PC-9 (cell line): ENCODE measurements at regions not wholly inside any gene's neighbourhood (a gene's known extent, or its start where the extent isn't known, plus 50 kb on each side); places are given as distances from the start of the nearest gene placed in this dataset.

Experiments used
- BruUV-seq: library from RNA; stranded (reverse); fragments of 400-500 nt; replicated peaks from 2 replicates; lab custom pipeline; 2021; lab: Mats Ljungman, UMichigan
- CTCF ChIA-PET: fragments of 300-600 bp; sonication (Branson Sonifier 250); formaldehyde crosslinking; loops from one replicate; lab custom pipeline; 2022; ENCODE audit warnings: antibody characterized with exemption; lab: Charles Lee
- POLR2A ChIA-PET: fragments of 300-600 bp; sonication (Branson Sonifier 250); formaldehyde crosslinking; loops from one replicate; lab custom pipeline; 2022; ENCODE audit warnings: antibody characterized with exemption; ENCODE audit not compliant: unreplicated experiment; lab: Charles Lee
- DNase-seq, 2 experiments: peaks; one replicate each; pipeline versions ENCODE4 v3.0.0 to v3.0.0-alpha.2; 2015 to 2022; ENCODE audit warnings: mixed read lengths in 1 of 2
- H2AFZ ChIP-seq: fragments of 200-600 bp; sonication (generic); 2 replicates; pipeline ENCODE4 v1.8.1; 2017; ENCODE audit warnings: antibody characterized with exemption
- H3F3A ChIP-seq: fragments of 200-600 bp; sonication (generic); 2 replicates; pipeline ENCODE4 v1.8.1; 2017; ENCODE audit warnings: antibody characterized with exemption, mild to moderate bottlenecking, low read depth; ENCODE audit not compliant: insufficient read depth
- H3K27ac ChIP-seq: fragments of 200-600 bp; sonication (generic); 2 replicates; pipeline ENCODE4 v1.6.1; 2016; ENCODE audit warnings: mixed run types
- H3K27me3 ChIP-seq: fragments of 200-600 bp; sonication (generic); 2 replicates; pipeline ENCODE4 v1.6.1; 2016; ENCODE audit warnings: low read depth, mixed run types; ENCODE audit not compliant: insufficient read depth
- H3K36me3 ChIP-seq: fragments of 200-600 bp; sonication (generic); 2 replicates; pipeline ENCODE4 v1.6.1; 2016; ENCODE audit warnings: low read depth, mixed run types
- H3K4me1 ChIP-seq: fragments of 200-600 bp; sonication (generic); replicated peaks from 2 replicates; pipeline ENCODE4 v1.6.1; 2016; ENCODE audit warnings: mixed run types; ENCODE audit not compliant: insufficient read depth
- H3K4me2 ChIP-seq: fragments of 200-600 bp; sonication (generic); 2 replicates; pipeline ENCODE4 v1.6.1; 2017; ENCODE audit warnings: mixed run types
- H3K4me3 ChIP-seq: fragments of 200-600 bp; sonication (generic); 2 replicates; pipeline ENCODE4 v1.6.1; 2016; ENCODE audit warnings: mixed run types
- H3K79me2 ChIP-seq: fragments of 200-600 bp; sonication (generic); 2 replicates; pipeline ENCODE4 v1.6.1; 2017; ENCODE audit warnings: low read depth, mixed run types
- H3K9me2 ChIP-seq: fragments of 200-600 bp; sonication (generic); 2 replicates; pipeline ENCODE4 v1.8.1; 2017; ENCODE audit warnings: mild to moderate bottlenecking; ENCODE audit not compliant: insufficient read depth
- H3K9me3 ChIP-seq: fragments of 200-600 bp; sonication (generic); 2 replicates; pipeline ENCODE4 v1.8.1; 2016; ENCODE audit warnings: low read depth; ENCODE audit not compliant: insufficient read depth
- H4K20me1 ChIP-seq: fragments of 200-600 bp; sonication (generic); 2 replicates; pipeline ENCODE4 v1.8.1; 2017; ENCODE audit not compliant: insufficient read depth
- CTCF ChIP-seq: fragments of 200-600 bp; sonication (generic); conservative IDR thresholded peaks from 2 replicates; pipeline ENCODE4 v1.6.1; 2017; ENCODE audit warnings: mixed run types, antibody characterized with exemption, mild to moderate bottlenecking, moderate library complexity
- EZH2 ChIP-seq: fragments of 200-600 bp; sonication (generic); IDR thresholded peaks from 2 replicates; pipeline ENCODE4 v1.8.0; 2017; ENCODE audit warnings: antibody characterized with exemption, low read depth
- intact Hi-C: fragments of 100-400 bp; cut with micrococcal nuclease; formaldehyde crosslinking; loops from one replicate; pipeline ENCODE4 v1.10.0; 2022; ENCODE audit not compliant: unreplicated experiment

GRCh38 chr5:102623329-102624065, 124.7 kb upstream of the SLCO6A1 start:
- no peak overlapping the region for H3K4me3 ChIP-seq
- ChIA-PET POLR2A (no interaction called here), CTCF (no interaction called here)
- BruUV-seq, result no TSS peak
- no peak for DNase-seq
- peaks cover 4% of the 10 kb centered on the region for H3F3A ChIP-seq
- intact Hi-C loops, result no loop called here
- no peaks in the 10 kb centered on the region for H3K27me3 ChIP-seq
- H2AFZ ChIP-seq, result no peak overlapping the region
- H3K9me3 ChIP-seq, result peaks cover 7% of the 10 kb centered on the region; the same call in 1 of the 2 replicates
- H3K27ac ChIP-seq, result no peak overlapping the region
- no peaks in the 10 kb centered on the region for H3K36me3 ChIP-seq
- no peaks in the 10 kb centered on the region for H3K9me2 ChIP-seq
- peaks cover 18% of the 10 kb centered on the region for H3K4me1 ChIP-seq
- no peaks in the 10 kb centered on the region for H3K79me2 ChIP-seq
- no peak for TF ChIP-seq CTCF
- no peak for TF ChIP-seq EZH2
- H4K20me1 ChIP-seq, result no peaks in the 10 kb centered on the region
- no peak overlapping the region for H3K4me2 ChIP-seq

GRCh38 chr5:102624405-102624804, 125.6 kb upstream of the SLCO6A1 start:
- Histone ChIP-seq H3K4me1 (peaks cover 27% of the 10 kb centered on the region), H3K4me3 (no peak overlapping the region), H4K20me1 (no peaks in the 10 kb centered on the region), H3K4me2 (no peak overlapping the region), H3K27ac (no peak overlapping the region), H3K27me3 (no peaks in the 10 kb centered on the region), H3K9me2 (no peaks in the 10 kb centered on the region), H2AFZ (no peak overlapping the region), H3K36me3 (no peaks in the 10 kb centered on the region), H3F3A (peaks cover 7% of the 10 kb centered on the region), H3K9me3 (peaks cover 7% of the 10 kb centered on the region; the same call in 1 of the 2 replicates), H3K79me2 (no peaks in the 10 kb centered on the region)
- TF ChIP-seq CTCF (no peak), EZH2 (no peak)
- ChIA-PET POLR2A (no interaction called here), CTCF (no interaction called here)
- no TSS peak for BruUV-seq
- intact Hi-C loops, result no loop called here
- no peak for DNase-seq

GRCh38 chr5:102625468-102625867, 126.7 kb upstream of the SLCO6A1 start:
- Histone ChIP-seq H3K9me2 (no peaks in the 10 kb centered on the region), H3K4me1 (peaks cover 29% of the 10 kb centered on the region), H3K4me3 (no peak overlapping the region), H3K9me3 (peaks cover 7% of the 10 kb centered on the region; the same call in 1 of the 2 replicates), H4K20me1 (no peaks in the 10 kb centered on the region), H3F3A (peaks cover 7% of the 10 kb centered on the region), H2AFZ (no peak overlapping the region), H3K27ac (no peak overlapping the region), H3K36me3 (no peaks in the 10 kb centered on the region), H3K79me2 (no peaks in the 10 kb centered on the region), H3K27me3 (no peaks in the 10 kb centered on the region), H3K4me2 (no peak overlapping the region)
- ChIA-PET POLR2A (no interaction called here), CTCF (no interaction called here)
- intact Hi-C loops, result no loop called here
- TF ChIP-seq EZH2 (no peak), CTCF (no peak)
- no TSS peak for BruUV-seq
- DNase-seq, result no peak
